ENCODE measurements at regions not wholly inside any gene's neighbourhood (a gene's known extent, or its start where the extent isn't known, plus 50 kb on each side); places are given as distances from the start of the nearest gene placed in this dataset.

DNA sequence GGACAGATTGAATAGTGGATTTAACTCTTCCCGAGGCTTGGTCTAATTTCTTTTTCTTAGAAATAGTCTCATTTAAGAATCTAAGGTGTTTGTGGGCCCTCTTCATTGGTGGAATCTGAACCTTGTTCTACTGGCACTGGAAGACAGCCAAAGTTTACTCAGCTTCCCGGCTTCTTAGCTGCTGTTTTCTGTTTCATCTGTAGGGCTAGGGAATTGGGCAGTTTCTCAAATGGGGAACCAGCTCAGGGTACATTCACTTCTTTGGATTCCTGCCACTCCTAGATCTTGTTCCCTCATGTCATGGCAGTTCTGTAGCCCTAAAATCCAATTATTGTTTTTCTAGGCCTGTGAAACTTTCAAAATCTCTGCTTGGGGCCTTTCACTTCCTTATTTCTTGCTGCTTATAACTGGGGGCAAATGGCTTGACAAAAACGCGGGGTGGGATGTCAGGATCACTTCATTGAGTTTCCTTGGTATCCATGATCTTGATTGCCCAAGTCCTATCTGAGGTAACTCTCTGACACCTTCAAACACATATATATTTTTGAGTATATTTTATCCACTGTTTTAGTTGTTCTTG lies 985.0 kb downstream of the C4orf33 start:
- no peaks in the 10 kb centered on the region for H3K27me3 Mint-ChIP-seq (ENCODE audit: low read depth)
- no peaks in the 10 kb centered on the region for H3K4me1 Mint-ChIP-seq (ENCODE audit: low read depth)
- ATAC-seq (no peak), DNase-seq (no peak)
- CTCF ChIA-PET: no interaction called here
- H3K36me3 Mint-ChIP-seq (ENCODE audit: low read depth): no peaks in the 10 kb centered on the region
- no peaks in the 10 kb centered on the region for H3K9me3 Mint-ChIP-seq (ENCODE audit: insufficient read depth)
- POLR2A ChIA-PET: no interaction called here
- H3K4me3 Mint-ChIP-seq: no peak overlapping the region
- no peak overlapping the region for H3K27ac Mint-ChIP-seq

GRCh38 chr4:130090427-130090826 lies 994.5 kb downstream of the C4orf33 start:
- no peak overlapping the region for H3K4me3 Mint-ChIP-seq
- POLR2A ChIA-PET: no interaction called here
- H3K27ac Mint-ChIP-seq: no peak overlapping the region
- ATAC-seq (no peak), DNase-seq (no peak)
- no peaks in the 10 kb centered on the region for H3K27me3 Mint-ChIP-seq (ENCODE audit: low read depth)
- no peaks in the 10 kb centered on the region for H3K36me3 Mint-ChIP-seq (ENCODE audit: low read depth)
- no peaks in the 10 kb centered on the region for H3K4me1 Mint-ChIP-seq (ENCODE audit: low read depth)
- CTCF ChIA-PET: no interaction called here
- H3K9me3 Mint-ChIP-seq (ENCODE audit: insufficient read depth): no peaks in the 10 kb centered on the region

- no peak overlapping the region for H3K4me3 Mint-ChIP-seq
- CTCF ChIA-PET: no interaction called here
- no peaks in the 10 kb centered on the region for H3K9me3 Mint-ChIP-seq (ENCODE audit: insufficient read depth)
Measured at GRCh38 chr4:130092187-130093015, 996.4 kb downstream of the C4orf33 start.

GRCh38 chr4:130099105-130099504 lies 1003.2 kb downstream of the C4orf33 start:
- no peak overlapping the region for H3K27ac Mint-ChIP-seq
- DNase-seq (no peak), ATAC-seq (no peak)
- CTCF ChIA-PET: no interaction called here
- no peaks in the 10 kb centered on the region for H3K9me3 Mint-ChIP-seq (ENCODE audit: insufficient read depth)
- POLR2A ChIA-PET: no interaction called here
- no peaks in the 10 kb centered on the region for H3K4me1 Mint-ChIP-seq (ENCODE audit: low read depth)
- H3K36me3 Mint-ChIP-seq (ENCODE audit: low read depth): no peaks in the 10 kb centered on the region
- H3K4me3 Mint-ChIP-seq: no peak overlapping the region
- no peaks in the 10 kb centered on the region for H3K27me3 Mint-ChIP-seq (ENCODE audit: low read depth)

More at GRCh38 chr4:130092187-130093015, 996.4 kb downstream of the C4orf33 start:
- DNase-seq: no peak
- no peak overlapping the region for H3K27ac Mint-ChIP-seq
- POLR2A ChIA-PET: no interaction called here
- H3K4me1 Mint-ChIP-seq (ENCODE audit: low read depth): no peaks in the 10 kb centered on the region
- no peaks in the 10 kb centered on the region for H3K27me3 Mint-ChIP-seq (ENCODE audit: low read depth)
- no peak for ATAC-seq
- no peaks in the 10 kb centered on the region for H3K36me3 Mint-ChIP-seq (ENCODE audit: low read depth)

- CTCF ChIA-PET: no interaction called here
- Mint-ChIP-seq H3K4me3 (no peak overlapping the region), H3K9me3 (ENCODE audit: insufficient read depth) (peaks cover 4% of the 10 kb centered on the region), H3K27ac (no peak overlapping the region), H3K4me1 (ENCODE audit: low read depth) (no peaks in the 10 kb centered on the region), H3K36me3 (ENCODE audit: low read depth) (no peaks in the 10 kb centered on the region), H3K27me3 (ENCODE audit: low read depth) (no peaks in the 10 kb centered on the region)
- POLR2A ChIA-PET: no interaction called here
- no peak for DNase-seq
- no peak for ATAC-seq
Measured at GRCh38 chr4:130110189-130110588, 1014.2 kb downstream of the C4orf33 start.

DNA sequence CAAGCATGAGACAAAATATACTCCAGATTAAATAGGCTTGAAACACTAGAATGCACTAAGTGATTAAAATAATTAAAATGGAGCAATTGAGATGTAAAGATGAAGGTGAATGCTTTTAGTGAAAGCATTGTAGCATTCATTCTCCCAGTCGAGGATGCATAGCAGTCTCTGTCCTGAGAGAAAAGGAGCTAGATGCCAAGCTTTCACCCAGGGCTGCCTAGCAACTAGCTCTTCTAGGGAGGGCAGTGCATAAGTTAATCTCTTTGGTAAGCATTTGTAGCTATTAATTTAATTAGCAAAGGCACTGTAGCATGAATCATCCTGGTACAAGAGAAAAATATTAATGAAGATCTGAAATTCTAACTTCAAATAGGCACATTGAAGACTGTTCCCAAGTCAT lies 1014.8 kb downstream of the C4orf33 start:
- ATAC-seq: no peak
- Mint-ChIP-seq H3K36me3 (ENCODE audit: low read depth) (no peaks in the 10 kb centered on the region), H3K4me3 (no peak overlapping the region), H3K4me1 (ENCODE audit: low read depth) (no peaks in the 10 kb centered on the region), H3K27ac (no peak overlapping the region), H3K9me3 (ENCODE audit: insufficient read depth) (peaks cover 4% of the 10 kb centered on the region), H3K27me3 (ENCODE audit: low read depth) (no peaks in the 10 kb centered on the region)
- DNase-seq: no peak
- ChIA-PET CTCF (no interaction called here), POLR2A (no interaction called here)

DNA sequence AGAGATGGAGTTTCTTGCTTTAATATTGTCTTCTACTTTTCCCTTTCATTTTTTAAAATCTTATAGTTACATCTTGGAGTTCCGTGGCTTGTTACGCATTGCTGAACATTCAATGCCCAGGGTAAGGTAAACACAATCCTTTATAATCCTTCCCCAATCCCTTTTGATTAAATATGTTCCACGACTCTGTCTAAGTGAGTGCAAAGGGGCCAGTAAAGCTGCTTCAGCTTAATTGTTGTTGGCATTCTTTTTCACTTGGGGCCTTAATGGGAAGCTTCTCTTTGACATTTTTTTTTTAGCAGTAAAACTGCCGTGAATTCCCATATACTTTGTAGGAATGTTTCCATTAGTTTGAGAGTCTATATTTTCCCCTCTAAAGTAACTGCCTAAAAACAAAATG lies 1028.1 kb downstream of the C4orf33 start:
- ChIA-PET POLR2A (no interaction called here), CTCF (no interaction called here)
- no peak for ATAC-seq
- Mint-ChIP-seq H3K4me1 (ENCODE audit: low read depth) (no peaks in the 10 kb centered on the region), H3K4me3 (no peak overlapping the region), H3K36me3 (ENCODE audit: low read depth) (no peaks in the 10 kb centered on the region), H3K27ac (no peak overlapping the region), H3K9me3 (ENCODE audit: insufficient read depth) (peaks cover 8% of the 10 kb centered on the region), H3K27me3 (ENCODE audit: low read depth) (no peaks in the 10 kb centered on the region)
- no peak for DNase-seq

DNA sequence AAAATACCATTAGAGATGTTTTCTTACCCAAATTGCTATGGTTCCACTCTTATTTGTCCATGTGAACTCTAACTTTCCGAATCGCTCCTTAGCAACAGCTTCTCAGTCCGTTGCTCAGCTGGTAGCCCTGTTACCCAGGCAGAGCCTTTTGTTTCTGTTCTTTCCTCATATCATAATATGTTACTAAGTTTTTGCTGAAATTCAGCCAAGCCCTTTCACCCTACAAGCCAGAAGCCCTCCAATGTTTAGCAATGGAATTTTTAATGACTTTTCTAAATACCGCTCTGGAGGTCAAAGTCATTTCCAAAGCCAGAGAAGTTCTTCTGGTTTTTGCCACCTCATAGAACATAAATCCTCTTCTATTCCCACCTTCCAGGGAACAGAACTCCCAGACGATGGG lies 1029.5 kb downstream of the C4orf33 start:
- no peak for ATAC-seq
- ChIA-PET CTCF (no interaction called here), POLR2A (no interaction called here)
- peaks cover 3% of the 10 kb centered on the region for H3K9me3 Mint-ChIP-seq (ENCODE audit: insufficient read depth)
- no peak for DNase-seq
- H3K36me3 Mint-ChIP-seq (ENCODE audit: low read depth): no peaks in the 10 kb centered on the region
- H3K4me1 Mint-ChIP-seq (ENCODE audit: low read depth): no peaks in the 10 kb centered on the region
- no peak overlapping the region for H3K27ac Mint-ChIP-seq
- no peaks in the 10 kb centered on the region for H3K27me3 Mint-ChIP-seq (ENCODE audit: low read depth)
- no peak overlapping the region for H3K4me3 Mint-ChIP-seq

DNA sequence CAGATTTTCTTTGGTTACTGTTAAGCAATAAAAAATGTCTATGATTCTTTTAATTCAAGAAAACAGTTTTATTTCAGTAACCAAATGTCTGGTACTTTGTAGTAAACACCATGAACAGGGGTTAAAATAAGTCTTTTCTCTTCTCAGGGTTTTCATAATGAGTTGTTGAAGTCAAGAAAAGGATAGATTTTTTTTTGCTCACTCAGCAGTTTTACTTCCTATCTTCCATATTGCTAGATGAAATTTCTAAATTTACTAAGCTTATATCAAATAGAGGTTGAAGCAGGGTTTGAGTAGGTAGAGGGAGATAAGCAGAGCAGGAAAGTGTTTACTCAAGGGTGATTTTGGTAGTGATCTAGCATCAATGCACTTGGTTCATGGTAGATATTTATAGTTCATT lies 1031.3 kb downstream of the C4orf33 start:
- Mint-ChIP-seq H3K36me3 (ENCODE audit: low read depth) (no peaks in the 10 kb centered on the region), H3K27me3 (ENCODE audit: low read depth) (no peaks in the 10 kb centered on the region), H3K9me3 (ENCODE audit: insufficient read depth) (peaks cover 3% of the 10 kb centered on the region), H3K4me1 (ENCODE audit: low read depth) (no peaks in the 10 kb centered on the region), H3K4me3 (no peak overlapping the region), H3K27ac (no peak overlapping the region)
- ChIA-PET POLR2A (no interaction called here), CTCF (no interaction called here)
- DNase-seq (no peak), ATAC-seq (no peak)

DNA sequence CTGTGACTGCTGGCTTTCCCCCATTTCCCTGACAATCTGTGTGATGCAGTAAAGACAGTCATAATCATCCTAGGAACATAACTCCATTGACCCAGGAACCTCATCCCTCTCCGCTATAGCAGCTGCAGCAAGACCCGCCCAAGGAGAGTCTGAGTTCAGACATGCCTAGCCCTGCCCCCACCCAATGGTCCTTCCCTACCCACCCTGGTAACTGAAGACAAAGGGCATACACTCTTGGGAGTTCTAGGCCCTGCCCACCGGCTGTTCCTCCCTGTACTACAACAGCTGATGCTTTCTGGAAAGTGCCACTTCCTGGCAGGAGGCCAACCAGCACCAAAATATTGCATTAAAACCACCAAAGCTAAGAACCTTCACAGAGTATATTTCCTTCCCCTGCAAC lies 1035.6 kb downstream of the C4orf33 start:
- DNase-seq: no peak
- no peaks in the 10 kb centered on the region for H3K27me3 Mint-ChIP-seq (ENCODE audit: low read depth)
- peaks cover 12% of the 10 kb centered on the region for H3K9me3 Mint-ChIP-seq (ENCODE audit: insufficient read depth)
- no peak overlapping the region for H3K27ac Mint-ChIP-seq
- H3K4me1 Mint-ChIP-seq (ENCODE audit: low read depth): no peaks in the 10 kb centered on the region
- ATAC-seq: no peak
- CTCF ChIA-PET: no interaction called here
- no peaks in the 10 kb centered on the region for H3K36me3 Mint-ChIP-seq (ENCODE audit: low read depth)
- H3K4me3 Mint-ChIP-seq: no peak overlapping the region
- POLR2A ChIA-PET: no interaction called here

GRCh38 chr4:130141651-130142050 lies 1045.7 kb downstream of the C4orf33 start:
- Mint-ChIP-seq H3K9me3 (ENCODE audit: insufficient read depth) (no peaks in the 10 kb centered on the region), H3K27ac (no peak overlapping the region), H3K36me3 (ENCODE audit: low read depth) (no peaks in the 10 kb centered on the region), H3K27me3 (ENCODE audit: low read depth) (no peaks in the 10 kb centered on the region), H3K4me1 (ENCODE audit: low read depth) (no peaks in the 10 kb centered on the region), H3K4me3 (no peak overlapping the region)
- POLR2A ChIA-PET: no interaction called here
- CTCF ChIA-PET: no interaction called here
- DNase-seq: no peak
- ATAC-seq: no peak

- ATAC-seq: no peak
- H3K27me3 Mint-ChIP-seq (ENCODE audit: low read depth): no peaks in the 10 kb centered on the region
- no peaks in the 10 kb centered on the region for H3K36me3 Mint-ChIP-seq (ENCODE audit: low read depth)
- no peaks in the 10 kb centered on the region for H3K4me1 Mint-ChIP-seq (ENCODE audit: low read depth)
- ChIA-PET CTCF (no interaction called here), POLR2A (no interaction called here)
- no peak overlapping the region for H3K4me3 Mint-ChIP-seq
- no peak overlapping the region for H3K27ac Mint-ChIP-seq
- DNase-seq: no peak
- no peaks in the 10 kb centered on the region for H3K9me3 Mint-ChIP-seq (ENCODE audit: insufficient read depth)
Measured at GRCh38 chr4:130143656-130144055, 1047.7 kb downstream of the C4orf33 start.

DNA sequence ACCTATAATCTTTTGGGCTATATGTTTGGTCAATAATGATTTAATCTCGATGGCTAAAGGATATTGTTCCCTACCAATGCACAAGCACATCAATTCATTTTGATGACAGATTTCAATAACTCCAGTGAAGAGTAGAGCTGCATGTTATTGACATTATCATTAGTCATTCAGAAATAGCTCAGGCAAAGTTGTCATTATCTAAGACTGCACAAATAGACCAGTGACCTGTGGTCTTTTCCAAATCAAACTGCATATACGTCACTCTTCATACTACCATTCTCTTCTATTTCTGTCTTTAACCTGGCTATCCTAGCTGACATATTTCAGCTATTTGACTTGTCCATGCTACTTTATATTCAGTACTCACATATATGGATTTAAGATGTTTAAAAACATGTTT lies 1050.8 kb downstream of the C4orf33 start:
- CTCF ChIA-PET: no interaction called here
- H3K36me3 Mint-ChIP-seq (ENCODE audit: low read depth): no peaks in the 10 kb centered on the region
- no peak overlapping the region for H3K4me3 Mint-ChIP-seq
- ATAC-seq (no peak), DNase-seq (no peak)
- no peak overlapping the region for H3K27ac Mint-ChIP-seq
- H3K4me1 Mint-ChIP-seq (ENCODE audit: low read depth): no peaks in the 10 kb centered on the region
- H3K27me3 Mint-ChIP-seq (ENCODE audit: low read depth): no peaks in the 10 kb centered on the region
- POLR2A ChIA-PET: no interaction called here
- H3K9me3 Mint-ChIP-seq (ENCODE audit: insufficient read depth): peaks cover 3% of the 10 kb centered on the region
